ENCODE measurements at regions not wholly inside any gene's neighbourhood (a gene's known extent, or its start where the extent isn't known, plus 50 kb on each side); places are given as distances from the start of the nearest gene placed in this dataset.
"Not testable (repeated sequence)": the region's sequence is repeated elsewhere in the genome, so short reads cannot be mapped to it uniquely, and the experiment has no call there.

GRCh38 chr2:76251342-76251741 lies 540.6 kb upstream of the GCFC2 start:
- DNase-seq = no peak

- DNase-seq = no peak
Measured at GRCh38 chr2:76247006-76247405, 536.3 kb upstream of the GCFC2 start.

- DNase-seq = no peak
Measured at GRCh38 chr2:76211991-76212985, 501.6 kb upstream of the GCFC2 start.

GRCh38 chr2:76210551-76210950 lies 499.8 kb upstream of the GCFC2 start:
- no peak for DNase-seq

GRCh38 chr2:76204048-76204447 lies 493.3 kb upstream of the GCFC2 start:
- no peak for DNase-seq

- no peak for DNase-seq
Measured at GRCh38 chr2:76202866-76203265, 492.2 kb upstream of the GCFC2 start.

GRCh38 chr2:76197842-76198448 lies 487.2 kb upstream of the GCFC2 start:
- DNase-seq = peak; percentile 35

- no peak for DNase-seq
Measured at GRCh38 chr2:76197428-76197827, 486.7 kb upstream of the GCFC2 start.

GRCh38 chr2:76194031-76194775 lies 483.5 kb upstream of the GCFC2 start:
- no peak for DNase-seq

GRCh38 chr2:76193089-76193488 lies 482.4 kb upstream of the GCFC2 start:
- DNase-seq = no peak

GRCh38 chr2:76188334-76189008 lies 477.8 kb upstream of the GCFC2 start:
- no peak for DNase-seq

GRCh38 chr2:76187415-76187814 lies 476.7 kb upstream of the GCFC2 start:
- no peak for DNase-seq

- DNase-seq = no peak
Measured at GRCh38 chr2:76180676-76181075, 470.0 kb upstream of the GCFC2 start.

- DNase-seq = no peak
Measured at GRCh38 chr2:76178610-76179009, 467.9 kb upstream of the GCFC2 start.

GRCh38 chr2:76175295-76175694 lies 464.6 kb upstream of the GCFC2 start:
- DNase-seq = no peak

- DNase-seq = no peak
Measured at GRCh38 chr2:76174505-76174904, 463.8 kb upstream of the GCFC2 start.

GRCh38 chr2:76173206-76173605 lies 462.5 kb upstream of the GCFC2 start:
- DNase-seq = not testable (repeated sequence)

GRCh38 chr2:76172154-76172595 lies 461.5 kb upstream of the GCFC2 start:
- DNase-seq = not testable (repeated sequence)

- DNase-seq = no peak
Measured at GRCh38 chr2:76170856-76171255, 460.1 kb upstream of the GCFC2 start.

- no peak for DNase-seq
Measured at GRCh38 chr2:76170009-76170384, 459.3 kb upstream of the GCFC2 start.

GRCh38 chr2:76169276-76170008 lies 458.7 kb upstream of the GCFC2 start:
- DNase-seq = no peak

- DNase-seq = no peak
Measured at GRCh38 chr2:76163860-76164259, 453.1 kb upstream of the GCFC2 start.

Data from CD4-positive, alpha-beta T cell treated with Interleukin-4 for 4 hours (primary cell).